Spleen (tissue), 7 donors: ENCODE measurements at regions not wholly inside any gene's neighbourhood (a gene's known extent, or its start where the extent isn't known, plus 50 kb on each side); places are given as distances from the start of the nearest gene placed in this dataset.

ENCODE experiments used
- CTCF ChIP-seq, 11 experiments: fragments of 200-600 bp in 7 of 11; fragments of 450-650 bp in 4 of 11; sonication (generic) in 4 of 11; IDR thresholded peaks in 8 of 11; conservative IDR thresholded peaks in 3 of 11; 1 replicate in 7 of 11; 2 replicates in 4 of 11; pipeline versions ENCODE4 v1.4.0 to v1.8.0; 2016 to 2021; ENCODE audit warnings: antibody characterized with exemption in 11 of 11, inconsistent platforms in 4 of 11, mild to moderate bottlenecking in 1 of 11
- POLR2A ChIP-seq, 3 donors: fragments of 450-650 bp; IDR thresholded peaks; one replicate each; pipeline ENCODE4 v1.5.1; 2017; ENCODE audit warnings: antibody characterized with exemption in 3 of 3, mild to moderate bottlenecking in 1 of 3
- donor health status: DM: no; HTN: no; CAD: no; lungs with moderate emphysema.
- donor health status: DM: no; HTN: no; CAD: no.
- donor health status: DM: no; HTN: no; CAD: no.

GRCh38 chr5:66416698-66417097 is 179.5 kb upstream of the MAST4 start:
- no peak for TF ChIP-seq CTCF (IDR thresholded peaks at IDR 0.05 in 8 of 11, conservative IDR thresholded peaks at IDR 0.05 in 3 of 11)
- TF ChIP-seq POLR2A (IDR thresholded peaks at IDR 0.05), result no peak
